H1 (cell line): ENCODE measurements at regions not wholly inside any gene's neighbourhood (a gene's known extent, or its start where the extent isn't known, plus 50 kb on each side); places are given as distances from the start of the nearest gene placed in this dataset.

Experiments used
- CHD7 ChIP-seq: fragments of 300-600 bp; sonication (generic); IDR thresholded peaks from 2 replicates; pipeline ENCODE4 v1.7.1; 2012; ENCODE audit warnings: low read length, moderate library complexity, mild to moderate bottlenecking, inconsistent platforms; ENCODE audit not compliant: insufficient replicate concordance
- RFX5 ChIP-seq: IDR thresholded peaks from 2 replicates; pipeline ENCODE4 v1.6.1; 2011; ENCODE audit warnings: low read depth, low read length, improper control_type of control experiment, borderline replicate concordance

- TF ChIP-seq CHD7 (no peak), RFX5 (no peak)
Measured at GRCh38 chr7:121798453-121798840, 74.5 kb upstream of the PTPRZ1 start (continued).
